ENCODE measurements at regions not wholly inside any gene's neighbourhood (a gene's known extent, or its start where the extent isn't known, plus 50 kb on each side); places are given as distances from the start of the nearest gene placed in this dataset.

DNA sequence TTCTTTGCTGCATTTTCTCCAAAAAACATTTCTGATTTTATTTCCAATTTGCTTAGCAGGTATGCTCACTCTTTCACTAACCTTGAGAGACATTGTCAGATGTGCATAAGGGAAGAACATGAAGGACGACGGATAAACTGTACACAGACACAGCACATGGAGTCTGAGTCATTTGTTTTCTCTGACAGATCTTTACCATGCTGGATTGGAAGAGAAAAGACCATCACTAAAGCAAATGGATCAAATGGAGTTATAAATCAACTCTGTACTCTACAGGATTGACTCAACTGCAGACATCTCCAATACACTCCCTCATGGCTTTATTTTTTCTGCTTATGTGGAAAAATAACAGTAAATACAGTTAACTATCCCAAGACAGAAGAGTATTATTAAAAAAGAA lies 90.2 kb upstream of the CTSC start:
- no peaks in the 10 kb centered on the region for H3K36me3 ChIP-seq (ENCODE audit: control insufficient read depth, insufficient read depth, low read length)
- H3K9ac ChIP-seq (ENCODE audit: insufficient read depth, low read length) = no peak overlapping the region
- H3K27ac ChIP-seq (ENCODE audit: insufficient read depth, low read length) = no peak overlapping the region
- H2AFZ ChIP-seq (ENCODE audit: low read length) = no peak overlapping the region
- H3K27me3 ChIP-seq (ENCODE audit: control insufficient read depth, insufficient read depth, low read length) = no peaks in the 10 kb centered on the region
- TF ChIP-seq, protein P1, sequence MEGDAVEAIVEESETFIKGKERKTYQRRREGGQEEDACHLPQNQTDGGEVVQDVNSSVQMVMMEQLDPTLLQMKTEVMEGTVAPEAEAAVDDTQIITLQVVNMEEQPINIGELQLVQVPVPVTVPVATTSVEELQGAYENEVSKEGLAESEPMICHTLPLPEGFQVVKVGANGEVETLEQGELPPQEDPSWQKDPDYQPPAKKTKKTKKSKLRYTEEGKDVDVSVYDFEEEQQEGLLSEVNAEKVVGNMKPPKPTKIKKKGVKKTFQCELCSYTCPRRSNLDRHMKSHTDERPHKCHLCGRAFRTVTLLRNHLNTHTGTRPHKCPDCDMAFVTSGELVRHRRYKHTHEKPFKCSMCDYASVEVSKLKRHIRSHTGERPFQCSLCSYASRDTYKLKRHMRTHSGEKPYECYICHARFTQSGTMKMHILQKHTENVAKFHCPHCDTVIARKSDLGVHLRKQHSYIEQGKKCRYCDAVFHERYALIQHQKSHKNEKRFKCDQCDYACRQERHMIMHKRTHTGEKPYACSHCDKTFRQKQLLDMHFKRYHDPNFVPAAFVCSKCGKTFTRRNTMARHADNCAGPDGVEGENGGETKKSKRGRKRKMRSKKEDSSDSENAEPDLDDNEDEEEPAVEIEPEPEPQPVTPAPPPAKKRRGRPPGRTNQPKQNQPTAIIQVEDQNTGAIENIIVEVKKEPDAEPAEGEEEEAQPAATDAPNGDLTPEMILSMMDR (conservative IDR thresholded peaks at IDR 0.05 in 1 of 2, IDR thresholded peaks at IDR 0.05 in 1 of 2; ENCODE audit: low read depth in 1 of 2, low read length in 2 of 2) = no peak
- TF ChIP-seq EZH2 (IDR thresholded peaks at IDR 0.05; ENCODE audit: low read length, missing control alignments) = no peak
- no peaks in the 10 kb centered on the region for H4K20me1 ChIP-seq (ENCODE audit: control insufficient read depth, extremely low read depth, insufficient read depth, low read length)
- no peaks in the 10 kb centered on the region for H3K4me1 ChIP-seq (ENCODE audit: control insufficient read depth, extremely low read depth, insufficient read depth, low read length)
- H3K4me3 ChIP-seq (replicated peaks in 1 of 4; ENCODE audit: control extremely low read depth in 1 of 4, insufficient read depth in 1 of 4, low read depth in 3 of 4, low read length in 4 of 4) = no peak overlapping the region
- H3K4me2 ChIP-seq (ENCODE audit: extremely low read depth, insufficient read depth, low read length) = no peak overlapping the region
- DNase-seq (ENCODE audit: low read depth in 2 of 2) = no peak
- no peaks in the 10 kb centered on the region for H3K9me3 ChIP-seq (ENCODE audit: control insufficient read depth, insufficient read depth, low read depth, low read length)
- H3K79me2 ChIP-seq (ENCODE audit: control insufficient read depth, insufficient read depth, low read length) = no peaks in the 10 kb centered on the region

DNA sequence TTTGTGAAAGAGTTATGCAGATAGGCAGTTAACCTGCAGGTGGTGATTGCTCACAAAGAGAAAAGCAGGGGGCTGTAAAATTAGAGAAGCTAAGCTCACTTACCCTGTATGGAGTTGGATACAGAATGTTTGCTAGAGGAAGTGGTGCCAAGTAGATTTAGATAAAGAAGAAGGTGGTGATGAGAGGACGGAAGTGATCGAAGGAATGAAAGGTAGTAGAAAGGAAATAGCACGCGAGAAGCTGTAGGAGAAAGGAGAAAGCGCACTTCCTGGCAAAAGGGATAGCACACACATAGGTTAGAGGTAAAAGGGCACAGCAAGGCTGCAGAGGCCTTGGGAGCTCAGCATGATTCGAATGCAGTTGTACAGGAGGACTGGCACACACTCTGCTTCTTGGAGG lies 87.3 kb upstream of the CTSC start:
- H3K9ac ChIP-seq (ENCODE audit: insufficient read depth, low read length) = no peak overlapping the region
- H3K4me1 ChIP-seq (ENCODE audit: control insufficient read depth, extremely low read depth, insufficient read depth, low read length) = peaks cover 10% of the 10 kb centered on the region
- no peak overlapping the region for H3K27ac ChIP-seq (ENCODE audit: insufficient read depth, low read length)
- DNase-seq (ENCODE audit: low read depth in 2 of 2) = no peak
- no peak overlapping the region for H3K4me3 ChIP-seq (replicated peaks in 1 of 4; ENCODE audit: control extremely low read depth in 1 of 4, insufficient read depth in 1 of 4, low read depth in 3 of 4, low read length in 4 of 4)
- H3K79me2 ChIP-seq (ENCODE audit: control insufficient read depth, insufficient read depth, low read length) = no peaks in the 10 kb centered on the region
- H3K27me3 ChIP-seq (ENCODE audit: control insufficient read depth, insufficient read depth, low read length) = no peaks in the 10 kb centered on the region
- no peaks in the 10 kb centered on the region for H3K36me3 ChIP-seq (ENCODE audit: control insufficient read depth, insufficient read depth, low read length)
- no peak overlapping the region for H2AFZ ChIP-seq (ENCODE audit: low read length)
- TF ChIP-seq, protein P1 (conservative IDR thresholded peaks at IDR 0.05 in 1 of 2, IDR thresholded peaks at IDR 0.05 in 1 of 2; ENCODE audit: low read depth in 1 of 2, low read length in 2 of 2) = no peak
- TF ChIP-seq EZH2 (IDR thresholded peaks at IDR 0.05; ENCODE audit: low read length, missing control alignments) = no peak
- no peaks in the 10 kb centered on the region for H4K20me1 ChIP-seq (ENCODE audit: control insufficient read depth, extremely low read depth, insufficient read depth, low read length)
- no peak overlapping the region for H3K4me2 ChIP-seq (ENCODE audit: extremely low read depth, insufficient read depth, low read length)
- no peaks in the 10 kb centered on the region for H3K9me3 ChIP-seq (ENCODE audit: control insufficient read depth, insufficient read depth, low read depth, low read length)

DNA sequence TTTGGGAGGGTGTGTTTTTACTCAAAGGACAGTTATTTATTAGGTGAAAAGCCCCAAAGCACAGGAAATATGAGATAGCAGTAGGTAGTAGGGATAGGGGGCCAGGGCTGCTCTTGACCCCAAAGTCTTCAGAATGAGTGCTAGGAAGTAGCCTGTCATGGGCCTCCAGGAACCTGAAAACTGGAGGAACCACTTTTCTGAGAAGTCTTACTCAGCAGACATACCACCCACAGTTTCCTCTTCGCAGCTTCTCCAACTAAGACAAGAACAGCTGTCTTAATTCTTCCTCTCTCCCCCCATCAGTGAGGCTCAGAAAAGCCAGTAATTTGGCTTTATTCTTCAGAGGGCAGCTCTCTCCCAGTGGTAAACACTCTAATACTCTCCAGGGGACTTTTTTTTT lies 84.0 kb upstream of the CTSC start:
- DNase-seq (ENCODE audit: low read depth in 2 of 2) = peak in 1 of 2 donors; percentile 56
- H2AFZ ChIP-seq (ENCODE audit: low read length) = no peak overlapping the region

More for the DNA sequence above, 84.0 kb upstream of the CTSC start:
- H3K4me2 ChIP-seq (ENCODE audit: extremely low read depth, insufficient read depth, low read length) = no peak overlapping the region
- H4K20me1 ChIP-seq (ENCODE audit: control insufficient read depth, extremely low read depth, insufficient read depth, low read length) = no peaks in the 10 kb centered on the region
- no peaks in the 10 kb centered on the region for H3K36me3 ChIP-seq (ENCODE audit: control insufficient read depth, insufficient read depth, low read length)
- no peaks in the 10 kb centered on the region for H3K79me2 ChIP-seq (ENCODE audit: control insufficient read depth, insufficient read depth, low read length)
- H3K27me3 ChIP-seq (ENCODE audit: control insufficient read depth, insufficient read depth, low read length) = no peaks in the 10 kb centered on the region
- H3K9me3 ChIP-seq (ENCODE audit: control insufficient read depth, insufficient read depth, low read depth, low read length) = no peaks in the 10 kb centered on the region
- H3K4me3 ChIP-seq (replicated peaks in 1 of 4; ENCODE audit: control extremely low read depth in 1 of 4, insufficient read depth in 1 of 4, low read depth in 3 of 4, low read length in 4 of 4) = no peak overlapping the region
- TF ChIP-seq EZH2 (IDR thresholded peaks at IDR 0.05; ENCODE audit: low read length, missing control alignments) = no peak
- TF ChIP-seq, protein P1 (conservative IDR thresholded peaks at IDR 0.05 in 1 of 2, IDR thresholded peaks at IDR 0.05 in 1 of 2; ENCODE audit: low read depth in 1 of 2, low read length in 2 of 2) = no peak
- H3K27ac ChIP-seq (ENCODE audit: insufficient read depth, low read length) = no peak overlapping the region
- no peak overlapping the region for H3K9ac ChIP-seq (ENCODE audit: insufficient read depth, low read length)
- H3K4me1 ChIP-seq (ENCODE audit: control insufficient read depth, extremely low read depth, insufficient read depth, low read length) = peaks cover 13% of the 10 kb centered on the region

Data from fibroblast of lung (primary cell).